ENCODE measurements at regions not wholly inside any gene's neighbourhood (a gene's known extent, or its start where the extent isn't known, plus 50 kb on each side); places are given as distances from the start of the nearest gene placed in this dataset.
"Not testable (repeated sequence)": the region's sequence is repeated elsewhere in the genome, so short reads cannot be mapped to it uniquely, and the experiment has no call there.

DNA sequence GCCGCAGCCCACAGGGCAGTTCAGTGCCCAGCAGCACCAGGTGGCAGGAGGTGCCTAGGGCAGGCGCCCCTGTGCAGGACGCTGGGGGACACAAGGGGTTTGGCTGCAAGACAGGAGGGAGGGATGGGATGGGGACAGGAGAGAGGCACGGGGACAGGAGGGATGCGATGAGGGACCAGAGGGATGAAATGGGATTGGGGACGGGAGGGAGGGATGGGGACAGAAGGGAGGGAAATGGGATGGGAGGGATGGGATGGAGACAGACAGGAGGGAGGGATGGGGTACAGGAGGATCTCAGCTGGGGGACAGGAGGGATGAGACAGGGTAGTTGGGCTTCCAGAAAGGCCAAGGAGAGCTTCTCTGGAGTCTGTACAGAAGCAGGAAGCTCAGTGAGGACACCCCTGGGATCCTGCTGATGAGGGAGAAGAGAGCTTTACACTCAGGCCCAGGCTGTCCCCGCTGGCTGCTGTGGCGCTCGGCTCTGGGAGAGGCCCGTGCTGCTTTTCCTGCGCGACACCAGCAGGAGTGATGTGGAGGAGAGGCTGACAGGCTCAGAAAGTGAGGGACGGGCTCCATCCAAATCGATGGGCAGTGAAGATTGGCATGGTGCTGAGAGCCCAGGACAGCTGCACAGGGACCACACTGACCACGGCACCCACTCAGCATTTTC lies 400.8 kb downstream of the SMOC2 start:
- no peak for DNase-seq
- TF ChIP-seq, protein P1, sequence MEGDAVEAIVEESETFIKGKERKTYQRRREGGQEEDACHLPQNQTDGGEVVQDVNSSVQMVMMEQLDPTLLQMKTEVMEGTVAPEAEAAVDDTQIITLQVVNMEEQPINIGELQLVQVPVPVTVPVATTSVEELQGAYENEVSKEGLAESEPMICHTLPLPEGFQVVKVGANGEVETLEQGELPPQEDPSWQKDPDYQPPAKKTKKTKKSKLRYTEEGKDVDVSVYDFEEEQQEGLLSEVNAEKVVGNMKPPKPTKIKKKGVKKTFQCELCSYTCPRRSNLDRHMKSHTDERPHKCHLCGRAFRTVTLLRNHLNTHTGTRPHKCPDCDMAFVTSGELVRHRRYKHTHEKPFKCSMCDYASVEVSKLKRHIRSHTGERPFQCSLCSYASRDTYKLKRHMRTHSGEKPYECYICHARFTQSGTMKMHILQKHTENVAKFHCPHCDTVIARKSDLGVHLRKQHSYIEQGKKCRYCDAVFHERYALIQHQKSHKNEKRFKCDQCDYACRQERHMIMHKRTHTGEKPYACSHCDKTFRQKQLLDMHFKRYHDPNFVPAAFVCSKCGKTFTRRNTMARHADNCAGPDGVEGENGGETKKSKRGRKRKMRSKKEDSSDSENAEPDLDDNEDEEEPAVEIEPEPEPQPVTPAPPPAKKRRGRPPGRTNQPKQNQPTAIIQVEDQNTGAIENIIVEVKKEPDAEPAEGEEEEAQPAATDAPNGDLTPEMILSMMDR (IDR thresholded peaks at IDR 0.05), result no peak
- TF ChIP-seq POLR2A (IDR thresholded peaks at IDR 0.05), result no peak
- ATAC-seq, result no peak
- 65 to 71% methylated on average over 9 to 15 of the region's 15 CpGs for WGBS, 2 donors
- Histone ChIP-seq H3K4me1 (no peaks in the 10 kb centered on the region), H3K4me3 (no peak overlapping the region), H3K27ac (no peak overlapping the region), H3K9me3 (no peaks in the 10 kb centered on the region), H3K36me3 (replicated peaks in 1 of 2; ENCODE audit: insufficient read depth in 1 of 2, low read depth in 2 of 2) (no peaks in the 10 kb centered on the region), H3K27me3 (no peaks in the 10 kb centered on the region)
- intact Hi-C loops (cut with DNase I), result no loop called here

DNA sequence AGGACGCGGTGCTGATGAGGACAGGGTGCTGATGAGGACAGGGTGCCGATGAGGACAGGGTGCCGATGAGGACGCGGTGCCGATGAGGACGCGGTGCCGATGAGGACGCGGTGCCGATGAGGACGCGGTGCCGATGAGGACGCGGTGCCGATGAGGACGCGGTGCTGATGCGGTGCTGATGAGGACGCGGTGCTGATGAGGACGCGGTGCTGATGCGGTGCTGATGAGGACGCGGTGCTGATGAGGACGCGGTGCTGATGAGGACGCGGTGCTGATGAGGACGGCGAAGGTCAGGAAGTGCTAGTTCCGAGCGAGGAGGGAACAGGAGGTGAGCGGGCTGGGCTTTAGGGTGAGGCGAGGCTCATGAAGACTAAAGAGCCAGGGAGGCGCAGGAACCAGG lies 399.9 kb downstream of the SMOC2 start:
- intact Hi-C loops (cut with DNase I); H3K4me3 ChIP-seq; H3K4me1 ChIP-seq; H3K27ac ChIP-seq; ATAC-seq; H3K27me3 ChIP-seq; H3K9me3 ChIP-seq; H3K36me3 ChIP-seq (replicated peaks in 1 of 2; ENCODE audit: insufficient read depth in 1 of 2, low read depth in 2 of 2): not testable (repeated sequence)
- peak in 2 of 4 donors; percentile 46 to 49 for DNase-seq
- WGBS, 2 donors, result 61 to 68% methylated on average over 37 to 40 of the region's 40 CpGs

DNA sequence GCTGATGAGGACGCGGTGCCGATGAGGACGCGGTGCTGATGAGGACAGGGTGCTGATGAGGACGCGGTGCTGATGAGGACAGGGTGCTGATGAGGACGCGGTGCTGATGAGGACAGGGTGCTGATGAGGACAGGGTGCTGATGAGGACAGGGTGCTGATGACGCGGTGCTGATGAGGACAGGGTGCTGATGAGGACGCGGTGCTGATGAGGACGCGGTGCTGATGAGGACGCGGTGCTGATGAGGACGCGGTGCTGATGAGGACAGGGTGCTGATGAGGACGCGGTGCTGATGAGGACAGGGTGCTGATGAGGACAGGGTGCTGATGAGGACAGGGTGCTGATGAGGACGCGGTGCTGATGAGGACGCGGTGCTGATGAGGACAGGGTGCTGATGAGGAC lies 399.3 kb downstream of the SMOC2 start:
- H3K4me3 ChIP-seq; intact Hi-C loops (cut with DNase I); DNase-seq; H3K4me1 ChIP-seq; ATAC-seq; H3K27ac ChIP-seq; H3K36me3 ChIP-seq (replicated peaks in 1 of 2; ENCODE audit: insufficient read depth in 1 of 2, low read depth in 2 of 2); H3K27me3 ChIP-seq; H3K9me3 ChIP-seq: not testable (repeated sequence)
- 85% methylated on average over 21 of the region's 25 CpGs; no CpG with 5 or more reads in 1 of the 2 donors for WGBS, 2 donors

DNA sequence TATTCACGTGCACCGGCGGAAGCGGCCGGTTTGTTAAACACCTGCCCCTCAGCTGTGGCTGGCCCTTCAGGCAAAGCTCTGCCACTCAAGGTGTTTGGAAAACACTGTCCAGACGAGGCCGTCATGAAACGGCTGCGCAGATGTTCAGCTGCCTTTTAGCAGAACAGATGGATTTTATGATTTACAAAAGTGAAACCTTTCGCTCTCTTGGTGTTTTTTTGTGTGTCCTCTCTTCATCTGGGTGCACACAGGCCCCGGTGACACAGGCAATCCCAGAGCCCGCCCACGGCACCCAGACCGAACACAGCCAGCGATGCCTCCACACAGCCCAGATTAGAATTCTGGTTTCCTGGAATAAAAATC lies 397.0 kb downstream of the SMOC2 start:
- Histone ChIP-seq H3K4me3 (no peak overlapping the region), H3K36me3 (replicated peaks in 1 of 2; ENCODE audit: insufficient read depth in 1 of 2, low read depth in 2 of 2) (no peaks in the 10 kb centered on the region), H3K27me3 (no peaks in the 10 kb centered on the region), H3K9me3 (no peaks in the 10 kb centered on the region), H3K4me1 (no peaks in the 10 kb centered on the region), H3K27ac (no peak overlapping the region)
- intact Hi-C loops (cut with DNase I), result no loop called here
- TF ChIP-seq, protein P1 (IDR thresholded peaks at IDR 0.05), result no peak
- no peak for TF ChIP-seq POLR2A (IDR thresholded peaks at IDR 0.05)
- WGBS, 2 donors, result 56% methylated on average over 15 of the region's 15 CpGs
- no peak for DNase-seq
- ATAC-seq, result no peak

DNA sequence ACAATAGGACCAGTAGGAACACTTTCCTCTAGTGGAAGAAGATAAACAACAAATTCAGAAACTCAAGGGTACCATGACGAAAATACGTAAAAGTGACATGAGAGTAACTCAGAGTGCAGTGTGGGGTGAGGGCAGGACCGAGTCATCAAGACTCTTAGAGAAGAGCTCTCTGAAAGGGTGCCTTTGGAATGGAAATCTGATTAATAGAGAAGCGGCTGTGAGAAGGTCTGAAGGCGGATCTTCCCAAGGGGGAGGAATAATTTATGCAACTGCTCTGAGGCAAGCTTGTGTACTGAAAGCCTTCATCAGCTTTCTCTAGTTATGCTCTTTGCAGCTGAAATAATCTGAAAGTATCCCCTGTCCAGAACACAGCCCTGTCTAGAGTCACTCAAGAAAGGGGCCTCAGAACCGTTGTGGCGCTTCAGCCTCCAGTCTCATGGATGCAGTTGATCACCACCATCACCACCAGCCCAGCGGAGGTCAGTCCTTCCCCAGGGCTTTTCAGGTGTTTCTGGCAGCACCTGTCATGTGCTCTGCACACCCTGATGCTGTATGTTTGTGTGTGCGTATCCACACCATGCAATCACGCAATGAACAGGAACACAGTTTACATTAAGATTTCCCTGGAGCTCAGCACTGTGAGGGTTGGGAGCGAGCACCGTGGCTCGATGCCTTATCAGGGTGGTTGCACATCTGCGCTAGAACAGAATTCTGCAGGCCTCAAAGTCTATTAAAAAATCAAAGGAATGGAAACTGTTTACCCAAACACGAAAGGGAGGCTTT lies 396.5 kb downstream of the SMOC2 start:
- no peak for TF ChIP-seq POLR2A (IDR thresholded peaks at IDR 0.05)
- TF ChIP-seq, protein P1 (IDR thresholded peaks at IDR 0.05), result no peak
- Histone ChIP-seq H3K27ac (no peak overlapping the region), H3K4me1 (no peaks in the 10 kb centered on the region), H3K36me3 (replicated peaks in 1 of 2; ENCODE audit: insufficient read depth in 1 of 2, low read depth in 2 of 2) (no peaks in the 10 kb centered on the region), H3K4me3 (no peak overlapping the region), H3K27me3 (no peaks in the 10 kb centered on the region), H3K9me3 (no peaks in the 10 kb centered on the region)
- DNase-seq (no peak), ATAC-seq (no peak)
- intact Hi-C loops (cut with DNase I), result no loop called here
- WGBS, 2 donors, result 63 to 64% methylated on average over 15 of the region's 15 CpGs

Data from body of pancreas (tissue), 4 donors.